MCF 10A (cell line): ENCODE measurements at regions not wholly inside any gene's neighbourhood (a gene's known extent, or its start where the extent isn't known, plus 50 kb on each side); places are given as distances from the start of the nearest gene placed in this dataset.

ENCODE experiments used
- BruUV-seq: library from RNA; stranded (reverse); fragments of 400-500 nt; replicated peaks from 2 replicates; lab custom pipeline; 2021; lab: Mats Ljungman, UMichigan
- CTCF ChIA-PET: fragments of 300-600 bp; sonication (Branson Sonifier 250); formaldehyde crosslinking; extraction: SDS; loops from one replicate; lab custom pipeline; 2021; ENCODE audit warnings: antibody characterized with exemption, inconsistent platforms; lab: Yijun Ruan, JAX
- POLR2A ChIA-PET: fragments of 300-600, 350-650 bp; sonication (Branson Sonifier 250); formaldehyde crosslinking; extraction: SDS; loops from one replicate; lab custom pipeline; 2020; ENCODE audit warnings: antibody characterized with exemption, inconsistent platforms; lab: Yijun Ruan, JAX
- DNase-seq: peaks from one replicate; pipeline ENCODE4 v3.0.0-alpha.2; 2018; ENCODE audit not compliant: unreplicated experiment
- H3K27ac Mint-ChIP-seq: one replicate; pipeline ENCODE4 v1.8.0; 2022; ENCODE audit warnings: mild to moderate bottlenecking, low read depth, mixed read lengths; ENCODE audit not compliant: unreplicated experiment
- H3K27me3 Mint-ChIP-seq: one replicate; pipeline ENCODE4 v1.8.0; 2022; ENCODE audit warnings: mixed read lengths; ENCODE audit not compliant: insufficient read depth, unreplicated experiment
- H3K36me3 Mint-ChIP-seq: one replicate; pipeline ENCODE4 v1.8.0; 2022; ENCODE audit warnings: mild to moderate bottlenecking, moderate library complexity, mixed read lengths; ENCODE audit not compliant: insufficient read depth, unreplicated experiment
- H3K4me1 Mint-ChIP-seq: one replicate; pipeline ENCODE4 v1.8.0; 2022; ENCODE audit warnings: mixed read lengths; ENCODE audit not compliant: insufficient read depth, unreplicated experiment
- H3K4me3 Mint-ChIP-seq: one replicate; pipeline ENCODE4 v1.8.0; 2022; ENCODE audit warnings: mild to moderate bottlenecking, moderate library complexity, mixed read lengths; ENCODE audit not compliant: unreplicated experiment
- H3K9me3 Mint-ChIP-seq: one replicate; pipeline ENCODE4 v1.8.0; 2022; ENCODE audit warnings: mixed read lengths; ENCODE audit not compliant: unreplicated experiment
- intact Hi-C: fragments of 100-400 bp; cut with micrococcal nuclease; formaldehyde crosslinking; loops from 2 replicates; pipeline ENCODE4 v1.14.1; 2022
- TF ChIP-seq, protein P1 (sequence below): fragments of 200-600 bp; IDR thresholded peaks from one replicate; pipeline ENCODE4 v1.8.0; 2022; ENCODE audit warnings: antibody characterized with exemption, mild to moderate bottlenecking; ENCODE audit not compliant: unreplicated experiment

DNA sequence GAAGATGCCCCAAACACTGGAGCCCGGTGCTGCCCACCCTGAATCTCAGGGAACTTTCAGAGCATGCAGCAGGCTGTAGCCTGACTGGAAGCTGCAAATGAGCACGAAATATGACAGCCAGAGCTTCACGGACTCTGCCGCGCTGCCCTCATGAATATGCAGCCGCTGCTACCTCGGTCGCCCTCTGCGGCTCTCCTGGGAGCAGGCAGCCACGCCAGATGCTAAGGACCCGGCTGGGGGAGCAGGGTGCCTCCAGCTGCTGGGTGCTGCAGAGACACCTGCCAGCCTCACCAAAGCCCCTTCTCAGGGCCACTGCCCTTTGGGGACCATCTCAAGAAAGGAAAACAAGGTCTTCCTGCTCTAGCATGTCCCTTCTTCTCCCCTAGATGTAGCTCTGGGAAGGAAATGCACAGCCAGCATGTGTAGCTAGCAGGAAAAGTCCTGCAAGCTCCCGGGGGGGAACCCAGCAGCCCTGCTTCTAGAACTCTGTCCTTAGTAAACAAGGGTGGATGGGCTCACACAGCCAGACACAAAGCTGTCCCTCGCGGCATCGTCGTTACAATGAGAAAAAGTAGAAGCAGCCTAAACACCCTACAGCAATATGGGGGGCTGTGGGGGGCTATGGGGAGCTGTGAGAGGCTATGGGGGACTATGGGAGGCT is 56.8 kb upstream of the OLFM1 start:
- no TSS peak for BruUV-seq
- intact Hi-C loops = no loop called here
- CTCF ChIA-PET = interaction anchor here (1.1 to 1.2 kb wide), 2 partner anchors 28 to 32 kb away, joined by 3 read pairs; no protein-coding TSS in a partner anchor

DNA sequence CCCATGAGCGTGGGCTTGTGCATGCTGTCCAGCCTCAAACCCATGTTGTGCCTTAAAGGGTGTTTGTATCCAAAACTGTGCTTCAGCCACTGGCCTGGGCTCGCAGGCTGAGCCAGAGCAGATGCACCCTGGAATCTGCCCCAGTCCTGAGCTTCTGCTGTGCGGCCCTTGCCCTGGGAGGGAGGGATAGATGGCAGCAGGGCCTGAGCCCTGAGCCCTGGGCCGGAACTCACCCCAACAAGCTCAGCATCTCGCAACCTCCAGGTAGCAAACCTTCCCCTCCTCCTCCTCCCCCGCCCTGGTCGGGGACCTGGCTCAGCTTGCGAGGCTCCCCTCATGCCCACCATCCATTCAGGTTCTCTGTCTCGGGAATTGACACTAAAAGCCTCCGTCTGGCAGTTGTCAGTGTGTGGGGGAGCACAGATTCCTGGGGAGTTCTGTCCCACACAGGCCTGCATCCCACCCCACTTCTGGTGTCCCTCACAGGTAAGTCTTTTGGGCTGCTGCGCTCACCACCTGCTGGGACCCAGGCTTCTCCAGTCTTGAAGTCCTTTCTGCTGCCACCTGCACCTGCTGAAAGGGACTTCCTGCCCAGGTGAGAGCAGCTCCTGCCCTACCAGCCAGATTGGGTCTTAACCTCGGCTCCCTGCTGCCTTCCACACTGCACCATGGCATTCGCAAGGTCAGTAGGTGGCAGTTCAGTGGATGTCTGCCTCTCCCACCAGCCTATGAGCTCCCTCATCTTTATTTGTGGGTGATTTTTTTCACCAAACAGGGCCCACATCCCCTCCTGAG is 55.2 kb upstream of the OLFM1 start:
- Mint-ChIP-seq H3K4me1 (no peaks in the 10 kb centered on the region), H3K4me3 (no peak overlapping the region), H3K27me3 (peaks cover 49% of the 10 kb centered on the region), H3K36me3 (peaks cover 6% of the 10 kb centered on the region), H3K27ac (no peak overlapping the region), H3K9me3 (peaks cover 2% of the 10 kb centered on the region)
- no TSS peak for BruUV-seq
- no peak for DNase-seq
- intact Hi-C loops = no loop called here
- ChIA-PET CTCF (no interaction called here), POLR2A (no interaction called here)
- TF ChIP-seq, protein P1, sequence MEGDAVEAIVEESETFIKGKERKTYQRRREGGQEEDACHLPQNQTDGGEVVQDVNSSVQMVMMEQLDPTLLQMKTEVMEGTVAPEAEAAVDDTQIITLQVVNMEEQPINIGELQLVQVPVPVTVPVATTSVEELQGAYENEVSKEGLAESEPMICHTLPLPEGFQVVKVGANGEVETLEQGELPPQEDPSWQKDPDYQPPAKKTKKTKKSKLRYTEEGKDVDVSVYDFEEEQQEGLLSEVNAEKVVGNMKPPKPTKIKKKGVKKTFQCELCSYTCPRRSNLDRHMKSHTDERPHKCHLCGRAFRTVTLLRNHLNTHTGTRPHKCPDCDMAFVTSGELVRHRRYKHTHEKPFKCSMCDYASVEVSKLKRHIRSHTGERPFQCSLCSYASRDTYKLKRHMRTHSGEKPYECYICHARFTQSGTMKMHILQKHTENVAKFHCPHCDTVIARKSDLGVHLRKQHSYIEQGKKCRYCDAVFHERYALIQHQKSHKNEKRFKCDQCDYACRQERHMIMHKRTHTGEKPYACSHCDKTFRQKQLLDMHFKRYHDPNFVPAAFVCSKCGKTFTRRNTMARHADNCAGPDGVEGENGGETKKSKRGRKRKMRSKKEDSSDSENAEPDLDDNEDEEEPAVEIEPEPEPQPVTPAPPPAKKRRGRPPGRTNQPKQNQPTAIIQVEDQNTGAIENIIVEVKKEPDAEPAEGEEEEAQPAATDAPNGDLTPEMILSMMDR = no peak

More for the DNA sequence above, 56.8 kb upstream of the OLFM1 start:
- Mint-ChIP-seq H3K36me3 (peaks cover 11% of the 10 kb centered on the region), H3K4me3 (no peak overlapping the region), H3K27ac (no peak overlapping the region), H3K27me3 (peaks cover 51% of the 10 kb centered on the region), H3K9me3 (peaks cover 9% of the 10 kb centered on the region), H3K4me1 (no peaks in the 10 kb centered on the region)
- POLR2A ChIA-PET = no interaction called here
- TF ChIP-seq, protein P1 = no peak
- DNase-seq = no peak

DNA sequence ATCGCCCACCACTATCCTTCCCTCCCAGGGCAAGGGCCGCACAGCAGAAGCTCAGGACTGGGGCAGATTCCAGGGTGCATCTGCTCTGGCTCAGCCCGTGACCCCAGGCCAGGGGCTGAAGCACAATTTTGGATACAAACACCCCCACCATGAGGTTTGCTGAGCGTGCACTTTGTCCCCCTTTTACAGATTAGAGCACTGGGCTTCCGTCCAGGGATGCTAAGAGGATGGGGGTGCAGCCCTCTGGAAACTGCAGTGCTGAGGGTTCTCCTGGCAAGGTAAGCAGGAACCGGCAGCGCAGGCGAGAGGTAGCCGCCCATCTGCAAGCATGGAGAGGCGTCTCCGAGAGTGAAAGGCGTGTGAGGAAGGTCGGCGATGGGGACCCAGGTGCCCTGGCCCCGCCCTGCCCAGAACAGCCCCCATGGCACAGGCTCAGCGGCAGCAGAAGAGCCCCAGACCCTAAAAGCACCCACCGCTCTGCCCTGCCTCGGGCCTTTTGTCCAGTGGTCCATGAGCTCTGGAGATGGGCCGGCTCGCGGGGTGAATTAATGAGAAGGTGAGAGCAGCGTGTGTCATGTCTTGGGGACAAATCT is 54.5 kb upstream of the OLFM1 start:
- CTCF ChIA-PET = no interaction called here
- peaks cover 55% of the 10 kb centered on the region for H3K27me3 Mint-ChIP-seq

DNA sequence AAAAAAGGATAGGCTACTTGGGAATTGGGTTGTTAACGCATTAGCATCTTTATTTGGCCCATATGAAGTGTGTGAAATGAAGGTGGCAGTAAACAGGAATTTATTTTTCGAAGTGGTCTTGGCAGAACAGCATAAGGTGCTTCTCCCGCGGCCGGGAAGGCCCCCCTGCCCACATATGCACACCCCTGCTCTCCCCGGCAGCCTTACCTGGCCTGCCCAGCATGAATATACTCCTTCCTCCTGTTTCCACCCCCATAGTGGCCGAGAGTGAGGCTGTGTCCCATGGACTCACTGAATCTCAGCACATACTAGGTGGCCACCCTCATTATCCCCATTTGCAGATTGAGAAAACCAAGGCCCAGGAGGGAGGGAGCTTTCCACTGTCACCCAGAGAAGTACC is 54.0 kb upstream of the OLFM1 start:
- Mint-ChIP-seq H3K4me3 (no peak overlapping the region), H3K9me3 (no peaks in the 10 kb centered on the region), H3K27ac (no peak overlapping the region), H3K4me1 (no peaks in the 10 kb centered on the region), H3K27me3 (peaks cover 59% of the 10 kb centered on the region), H3K36me3 (peaks cover 6% of the 10 kb centered on the region)
- intact Hi-C loops = no loop called here
- no peak for DNase-seq
- no TSS peak for BruUV-seq
- TF ChIP-seq, protein P1 = no peak
- ChIA-PET POLR2A (no interaction called here), CTCF (no interaction called here)

More for the DNA sequence above, 54.5 kb upstream of the OLFM1 start:
- H3K9me3 Mint-ChIP-seq = no peaks in the 10 kb centered on the region
- intact Hi-C loops = no loop called here
- TF ChIP-seq, protein P1 = no peak
- H3K27ac Mint-ChIP-seq = no peak overlapping the region
- H3K36me3 Mint-ChIP-seq = peaks cover 6% of the 10 kb centered on the region
- H3K4me3 Mint-ChIP-seq = no peak overlapping the region
- no TSS peak for BruUV-seq
- DNase-seq = no peak
- no peaks in the 10 kb centered on the region for H3K4me1 Mint-ChIP-seq
- POLR2A ChIA-PET = no interaction called here
